NCI-H446 treated with DMSO at 0.1 percent for 48 hours (cell line): ENCODE measurements at regions not wholly inside any gene's neighbourhood (a gene's known extent, or its start where the extent isn't known, plus 50 kb on each side); places are given as distances from the start of the nearest gene placed in this dataset.
"Not testable (repeated sequence)": the region's sequence is repeated elsewhere in the genome, so short reads cannot be mapped to it uniquely, and the experiment has no call there.

Source experiments
- DNase-seq: peaks from one replicate; lab custom pipeline; 2025; lab: John Stamatoyannopoulos, UW

GRCh38 chr4:165767671-165768070 is 105.4 kb upstream of the TLL1 start:
- DNase-seq, result no peak

- DNase-seq, result no peak
These were observed 104.8 kb upstream of the TLL1 start for GRCh38 chr4:165768281-165768680.

GRCh38 chr4:165774326-165774725 is 98.7 kb upstream of the TLL1 start:
- DNase-seq, result no peak

- no peak for DNase-seq
These were observed 92.9 kb upstream of the TLL1 start for GRCh38 chr4:165779950-165780670.

GRCh38 chr4:165780735-165781134 is 92.3 kb upstream of the TLL1 start:
- DNase-seq, result no peak

GRCh38 chr4:165782623-165783022 is 90.4 kb upstream of the TLL1 start:
- no peak for DNase-seq

GRCh38 chr4:165783626-165784025 is 89.4 kb upstream of the TLL1 start:
- DNase-seq, result no peak

GRCh38 chr4:165784672-165785071 is 88.4 kb upstream of the TLL1 start:
- DNase-seq, result peak; percentile 41

GRCh38 chr4:165785337-165785736 is 87.7 kb upstream of the TLL1 start:
- DNase-seq, result no peak

GRCh38 chr4:165787516-165788274 is 85.3 kb upstream of the TLL1 start:
- peak; percentile 67 for DNase-seq

GRCh38 chr4:165788686-165789463 is 84.2 kb upstream of the TLL1 start:
- DNase-seq, result no peak

GRCh38 chr4:165793236-165793635 is 79.8 kb upstream of the TLL1 start:
- no peak for DNase-seq

- DNase-seq, result no peak
These were observed 78.2 kb upstream of the TLL1 start for GRCh38 chr4:165794834-165795233.

GRCh38 chr4:165799384-165799815 is 73.6 kb upstream of the TLL1 start:
- DNase-seq, result no peak

- DNase-seq, result no peak
These were observed 70.6 kb upstream of the TLL1 start for GRCh38 chr4:165802452-165802851.

- DNase-seq, result no peak
These were observed 70.0 kb upstream of the TLL1 start for GRCh38 chr4:165803005-165803404.

- DNase-seq, result no peak
These were observed 67.6 kb upstream of the TLL1 start for GRCh38 chr4:165805406-165805805.

- DNase-seq, result no peak
These were observed 66.4 kb upstream of the TLL1 start for GRCh38 chr4:165806613-165807012.

GRCh38 chr4:165810726-165811125 is 62.3 kb upstream of the TLL1 start:
- no peak for DNase-seq

- DNase-seq, result no peak
These were observed 59.4 kb upstream of the TLL1 start for GRCh38 chr4:165813606-165814005.

GRCh38 chr4:165814256-165815020 is 58.6 kb upstream of the TLL1 start:
- DNase-seq, result peak; percentile 74

- not testable (repeated sequence) for DNase-seq
These were observed 53.9 kb upstream of the TLL1 start for GRCh38 chr4:165819126-165819525.
